AML-193 (cell line): ENCODE measurements at regions not wholly inside any gene's neighbourhood (a gene's known extent, or its start where the extent isn't known, plus 50 kb on each side); places are given as distances from the start of the nearest gene placed in this dataset.

Experiments
- DNase-seq, 2 experiments: peaks; one replicate each; lab custom pipeline; 2025; lab: John Stamatoyannopoulos, UW

DNA sequence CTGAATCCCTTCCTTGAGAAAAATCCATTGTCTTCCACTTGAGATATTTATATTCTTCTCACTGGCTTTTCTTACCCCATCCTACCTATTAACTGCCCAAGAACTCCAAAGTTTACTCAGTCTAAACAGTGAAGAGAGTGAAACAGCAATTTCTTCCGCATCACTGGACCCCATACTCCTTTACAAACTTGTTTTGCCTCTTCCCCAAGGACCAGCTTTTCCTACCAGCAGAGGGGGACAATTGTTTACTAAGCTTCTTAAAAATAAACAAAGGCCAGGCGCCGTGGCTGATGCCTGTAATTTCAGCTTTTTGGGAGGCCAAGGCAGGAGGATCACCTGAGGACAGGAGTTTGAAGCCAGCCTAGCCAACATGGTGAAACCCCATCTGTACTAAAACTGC is 52.0 kb downstream of the LRATD1 start:
- DNase-seq = no peak

- DNase-seq = no peak
Observed at GRCh38 chr2:14690926-14691325, 58.4 kb downstream of the LRATD1 start.

DNA sequence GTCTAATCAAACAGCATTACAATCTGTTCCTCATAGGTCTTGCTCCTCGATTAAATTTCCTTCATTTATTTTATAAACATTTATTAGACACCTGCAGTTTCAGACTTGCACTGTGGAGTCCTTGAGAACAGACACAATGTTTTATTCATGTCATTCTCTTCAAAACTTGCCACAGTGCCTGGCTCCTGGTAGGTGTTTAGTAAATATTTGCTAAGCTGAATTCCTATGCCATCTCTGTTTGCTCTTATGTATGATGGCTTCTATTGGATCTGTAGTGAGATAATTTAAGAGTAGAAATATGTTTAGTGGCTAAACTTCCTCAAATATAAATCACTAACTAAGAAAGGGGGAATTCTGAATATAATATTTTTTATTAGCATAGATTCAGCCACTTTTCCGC is 61.4 kb downstream of the LRATD1 start:
- DNase-seq = no peak

DNA sequence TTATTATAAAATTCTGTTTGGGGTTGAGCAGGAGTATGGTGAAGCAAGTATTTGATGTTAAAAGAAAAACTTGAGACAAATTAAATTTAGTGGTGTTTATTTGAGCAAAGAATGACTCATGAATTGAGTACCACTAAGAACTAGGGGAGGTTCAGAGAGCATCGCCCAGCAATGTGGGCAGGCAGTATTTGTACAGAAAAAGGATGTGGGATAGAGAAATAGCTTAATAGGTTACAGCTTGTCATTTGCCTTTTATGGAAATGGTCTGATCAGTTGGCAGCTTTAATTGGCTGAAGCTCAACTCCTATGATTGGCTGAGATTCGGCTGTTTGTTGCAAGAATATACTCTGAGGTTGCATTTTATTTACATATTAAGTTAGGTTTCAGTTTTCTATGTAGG is 68.2 kb downstream of the LRATD1 start:
- no peak for DNase-seq

DNA sequence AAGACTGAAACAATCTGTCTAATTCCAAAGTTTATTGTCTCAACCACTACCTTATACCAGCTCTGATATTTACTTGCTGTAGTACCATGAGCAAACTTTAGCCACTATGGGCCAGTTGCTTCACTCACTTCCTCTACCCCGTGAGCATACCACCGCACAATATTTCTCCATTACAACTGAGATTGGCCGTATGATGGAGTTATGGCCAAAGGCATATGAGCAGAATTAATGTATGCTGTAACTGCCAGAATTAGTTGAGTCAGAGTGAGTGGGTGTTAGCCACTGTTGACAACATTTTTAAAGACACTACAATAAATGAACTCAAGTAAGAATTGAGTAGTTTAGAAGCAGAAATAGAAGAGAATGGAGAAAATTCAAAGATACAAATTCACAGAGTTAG is 69.7 kb downstream of the LRATD1 start:
- no peak for DNase-seq

GRCh38 chr2:14706201-14706600 is 73.7 kb downstream of the LRATD1 start:
- no peak for DNase-seq

GRCh38 chr2:14712111-14712510 is 79.6 kb downstream of the LRATD1 start:
- DNase-seq = no peak

DNA sequence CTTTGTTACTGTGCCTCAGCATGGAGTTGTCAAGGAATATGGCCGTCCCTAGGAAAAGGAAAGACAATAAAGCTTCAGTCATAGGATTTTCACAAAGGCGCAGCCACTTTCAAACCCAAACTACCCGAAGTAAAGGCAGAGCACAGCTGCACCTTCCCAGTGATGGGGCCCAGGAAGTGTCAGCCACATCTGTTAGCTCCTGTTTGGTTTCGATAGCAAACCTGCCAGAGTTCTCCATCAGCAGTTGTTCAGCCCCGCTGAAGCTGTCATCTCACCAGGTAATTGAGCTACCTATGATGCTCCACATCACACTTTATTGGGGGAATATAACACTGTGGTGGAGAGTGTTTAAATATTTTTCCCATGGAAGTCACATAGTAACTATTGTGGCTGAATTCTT is 80.7 kb downstream of the LRATD1 start:
- DNase-seq = no peak

DNA sequence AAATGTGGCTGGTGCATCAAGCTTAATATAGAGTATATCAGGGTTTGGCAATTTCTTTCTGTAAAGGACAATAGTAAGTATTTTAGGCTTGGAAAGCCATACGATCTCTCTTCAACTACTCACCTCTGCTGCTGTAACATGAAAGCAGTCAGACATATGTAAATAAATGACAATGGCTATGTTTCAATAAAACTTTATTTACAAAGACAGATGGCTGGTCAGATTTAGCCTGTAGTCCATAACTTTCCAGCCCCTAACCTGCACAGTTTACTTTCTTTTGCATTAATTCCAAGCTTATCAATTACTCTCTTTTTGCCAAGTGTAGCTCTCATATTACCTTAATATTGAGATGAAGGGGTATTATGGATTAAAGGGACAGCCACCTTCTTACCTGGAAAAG is 83.1 kb downstream of the LRATD1 start:
- DNase-seq = no peak

- no peak for DNase-seq
Observed at GRCh38 chr2:14716319-14716718, 83.8 kb downstream of the LRATD1 start.

GRCh38 chr2:14717131-14717530 is 84.6 kb downstream of the LRATD1 start:
- no peak for DNase-seq

DNA sequence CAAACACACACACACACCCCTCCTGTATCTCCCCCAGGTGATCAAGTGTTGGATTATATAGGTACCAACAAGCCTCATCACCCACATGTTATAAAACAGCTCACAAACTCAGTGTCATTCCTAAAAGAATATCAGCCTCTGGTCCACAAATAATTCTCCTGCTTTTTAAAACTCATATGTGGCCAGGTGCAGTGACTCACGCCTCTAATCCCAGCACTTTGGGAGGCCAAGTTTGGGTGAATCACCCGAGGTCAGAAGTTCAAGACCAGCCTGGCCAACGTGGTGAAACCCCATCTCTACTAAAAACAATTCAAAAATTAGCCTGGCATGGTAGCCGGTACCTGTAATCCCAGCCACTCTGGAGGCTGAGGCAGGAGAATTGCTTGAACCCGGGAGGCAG is 87.8 kb downstream of the LRATD1 start:
- DNase-seq = no peak

- DNase-seq = no peak
Observed at GRCh38 chr2:14720739-14721138, 88.2 kb downstream of the LRATD1 start.

DNA sequence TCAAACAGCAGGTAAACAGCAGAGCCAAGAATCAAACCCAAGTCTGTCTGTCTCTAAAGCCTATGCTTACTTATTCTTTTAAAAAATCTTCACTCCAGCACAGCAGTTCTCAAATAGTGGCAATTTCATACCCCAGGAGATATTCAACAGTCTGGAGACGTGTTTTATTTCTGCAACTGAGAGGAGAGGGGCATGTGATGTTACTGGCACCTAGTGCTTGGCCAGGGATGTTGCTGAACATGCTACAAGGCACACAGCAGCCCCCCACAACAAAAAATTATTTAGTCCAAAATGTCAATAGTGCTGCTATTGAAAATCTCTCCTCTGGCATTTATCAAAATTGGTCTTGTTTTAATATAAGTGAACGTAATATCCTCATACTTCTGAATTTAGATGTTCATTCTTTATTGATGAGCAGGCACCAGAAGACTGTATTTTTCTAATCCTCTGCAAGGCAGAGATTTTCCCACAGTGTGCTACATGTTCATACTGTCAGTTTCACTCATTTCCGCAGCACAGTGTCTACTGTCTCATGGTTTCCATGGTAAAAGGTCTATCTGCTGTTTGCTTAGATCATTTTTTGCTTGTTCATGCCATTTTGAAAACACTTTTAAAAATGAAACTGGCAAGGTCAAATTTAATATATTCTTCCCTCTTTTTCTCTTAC is 90.5 kb downstream of the LRATD1 start:
- no peak for DNase-seq

GRCh38 chr2:14723684-14724083 is 91.2 kb downstream of the LRATD1 start:
- DNase-seq = no peak

DNA sequence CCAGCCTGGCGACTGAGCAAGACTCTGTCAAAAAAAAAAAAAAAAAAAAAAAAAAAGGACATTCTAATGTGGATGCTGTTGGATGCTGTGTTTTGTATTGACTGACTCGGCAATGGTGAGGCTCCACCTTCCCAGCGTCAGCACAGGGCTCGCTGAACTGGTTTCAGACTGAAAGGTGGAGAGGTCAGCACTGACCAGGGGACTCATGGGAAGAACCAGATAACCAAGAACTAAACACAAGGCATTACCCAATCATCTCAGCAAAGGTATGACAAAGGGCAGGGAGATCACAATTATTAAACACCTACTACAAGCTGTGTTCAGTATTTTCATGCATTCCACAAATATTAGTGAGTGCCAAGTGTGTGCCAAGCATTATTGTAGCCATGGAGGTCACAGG is 103.2 kb downstream of the LRATD1 start:
- DNase-seq = no peak

DNA sequence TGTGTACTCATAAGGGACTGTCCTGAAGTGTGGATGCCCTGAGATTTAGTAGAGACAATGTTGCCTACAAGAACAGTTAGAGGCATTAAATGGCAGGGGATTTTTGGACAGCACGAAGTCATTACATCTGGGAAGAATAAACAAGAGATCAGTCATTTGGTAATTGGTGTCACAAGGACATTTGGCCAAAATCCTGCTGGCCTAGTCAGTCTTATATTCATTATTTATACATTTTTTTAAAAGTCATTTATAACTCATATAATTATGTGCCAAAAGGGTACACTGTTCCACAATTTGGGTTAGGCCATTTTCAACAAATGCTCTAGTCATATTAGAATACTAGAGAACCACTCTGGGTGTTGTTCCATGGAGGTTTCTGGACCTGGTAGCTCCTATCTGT is 104.7 kb downstream of the LRATD1 start:
- DNase-seq = no peak

DNA sequence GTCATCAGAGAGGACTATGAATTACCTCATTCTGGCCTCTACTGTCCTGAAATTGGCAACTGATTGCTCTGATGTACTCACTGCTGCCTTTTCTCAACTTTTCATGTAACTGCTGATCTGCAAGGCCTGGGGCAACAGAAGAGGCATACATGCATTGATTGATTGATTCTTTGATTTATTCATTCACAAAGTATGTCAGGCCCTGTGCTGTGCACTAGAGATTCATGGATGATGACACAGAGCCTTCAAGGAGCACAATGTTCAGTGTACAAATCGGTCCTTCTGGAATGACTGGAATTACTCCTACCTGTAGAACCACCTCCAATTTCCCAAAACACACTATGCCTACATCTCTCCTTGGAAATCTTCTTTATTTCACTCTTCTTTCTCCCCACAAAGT is 111.3 kb downstream of the LRATD1 start:
- DNase-seq = no peak

DNA sequence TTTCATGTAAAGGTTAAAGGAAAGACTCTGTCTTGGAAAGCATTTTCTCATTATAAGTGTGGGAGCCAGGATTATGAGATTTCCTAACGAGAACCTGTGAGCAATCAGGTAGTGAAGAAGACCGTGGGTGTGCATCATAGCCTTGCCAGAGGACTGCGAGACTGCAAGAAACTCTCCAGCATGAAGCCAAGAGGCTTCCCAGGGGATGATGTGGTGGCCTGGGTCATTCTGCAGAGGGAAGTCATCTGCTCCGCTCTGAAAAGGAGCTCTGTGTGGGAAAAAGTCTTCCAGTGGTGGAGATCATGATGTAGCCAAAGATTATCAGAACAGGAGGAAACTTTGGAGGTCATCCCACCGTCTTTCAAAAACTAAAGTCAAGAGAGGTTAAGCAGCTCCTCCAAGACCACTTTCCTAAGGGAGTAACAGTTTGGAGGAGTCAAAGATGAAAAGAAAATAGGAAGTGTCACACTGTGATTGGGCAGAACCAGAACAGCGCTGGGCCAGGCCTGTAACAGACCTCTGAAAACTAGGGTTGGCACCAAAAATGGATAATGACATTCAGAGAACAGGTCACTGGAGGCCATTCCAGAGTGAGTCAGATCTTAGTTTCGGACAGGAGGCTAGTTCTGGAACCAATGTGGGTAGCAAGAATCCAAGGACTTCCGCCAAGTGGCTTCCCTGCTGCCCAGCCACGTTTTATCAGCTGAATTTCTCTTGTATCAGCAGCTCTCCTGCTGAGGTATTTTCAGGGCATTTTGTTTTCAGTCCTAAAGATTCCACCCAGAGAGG is 113.0 kb downstream of the LRATD1 start:
- no peak for DNase-seq

GRCh38 chr2:14746133-14746532 is 113.6 kb downstream of the LRATD1 start:
- no peak for DNase-seq

DNA sequence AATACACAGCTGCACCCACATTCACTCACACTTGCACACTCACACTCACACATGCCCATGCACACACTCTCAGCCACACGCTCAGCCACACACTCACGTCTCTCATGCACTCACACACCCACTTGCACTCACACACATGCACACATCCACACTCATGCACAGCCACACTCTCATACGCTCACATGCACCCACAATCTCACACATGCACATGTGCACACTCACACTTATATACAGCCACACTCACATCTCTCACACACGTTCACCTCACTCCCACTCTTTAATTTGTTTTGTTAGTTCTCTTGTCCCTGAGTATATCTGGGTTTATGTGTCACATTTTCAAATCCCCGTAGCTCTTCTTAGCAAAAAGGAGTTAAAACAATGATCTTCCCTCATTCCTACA is 114.9 kb downstream of the LRATD1 start:
- DNase-seq = no peak

- DNase-seq = no peak
Observed at GRCh38 chr2:14749884-14750283, 117.4 kb downstream of the LRATD1 start.

GRCh38 chr2:14750433-14750832 is 117.9 kb downstream of the LRATD1 start:
- DNase-seq = no peak

GRCh38 chr2:14751581-14751980 is 119.1 kb downstream of the LRATD1 start:
- no peak for DNase-seq
